IMR-90 (cell line): ENCODE measurements at regions not wholly inside any gene's neighbourhood (a gene's known extent, or its start where the extent isn't known, plus 50 kb on each side); places are given as distances from the start of the nearest gene placed in this dataset.

Experiments used
- ATAC-seq: fragments of 200-7000 bp; cut with Tn5 transposase; 2 replicates; pipeline ENCODE4 v1.9.1; 2020; ENCODE audit warnings: low read depth, mild to moderate bottlenecking, moderate library complexity
- BruUV-seq: library from RNA; stranded (reverse); fragments of 400-500 nt; replicated peaks from 2 replicates; lab custom pipeline; 2021; lab: Mats Ljungman, UMichigan
- CTCF ChIA-PET: fragments of 300-600 bp; formaldehyde crosslinking; extraction: SDS; loops from one replicate; lab custom pipeline; 2021; ENCODE audit warnings: antibody characterized with exemption; lab: Yijun Ruan, JAX
- POLR2A ChIA-PET: fragments of 300-600 bp; sonication (Branson Sonifier 250); formaldehyde crosslinking; loops from one replicate; lab custom pipeline; 2022; ENCODE audit warnings: antibody characterized with exemption; ENCODE audit not compliant: unreplicated experiment; lab: Charles Lee
- DNase-seq: peaks from one replicate; pipeline ENCODE4 v3.0.0; 2013
- H2AFZ ChIP-seq: replicated peaks from 2 replicates; pipeline ENCODE3; 2013; ENCODE audit warnings: low read length, mild to moderate bottlenecking; ENCODE audit not compliant: poor library complexity
- H2AK5ac ChIP-seq: 2 replicates; pipeline ENCODE4 v1.6.1; 2013; ENCODE audit warnings: low read depth, low read length, inconsistent platforms
- H2AK9ac ChIP-seq: replicated peaks from 2 replicates; pipeline ENCODE3; 2013; ENCODE audit warnings: mild to moderate bottlenecking, low read depth, low read length, moderate library complexity; ENCODE audit not compliant: poor library complexity
- H2BK120ac ChIP-seq: 2 replicates; pipeline ENCODE4 v1.6.1; 2013; ENCODE audit warnings: low read depth, low read length, inconsistent platforms
- H2BK15ac ChIP-seq: 3 replicates; pipeline ENCODE4 v1.6.1; 2013; ENCODE audit warnings: low read depth, low read length, inconsistent platforms
- H2BK20ac ChIP-seq: 2 replicates; pipeline ENCODE4 v1.6.1; 2013; ENCODE audit warnings: low read depth, mild to moderate bottlenecking, inconsistent platforms, low read length, moderate library complexity
- H2BK5ac ChIP-seq: 2 replicates; pipeline ENCODE4 v1.6.1; 2013; ENCODE audit warnings: mild to moderate bottlenecking, low read depth, low read length, inconsistent platforms; ENCODE audit not compliant: poor library complexity, severe bottlenecking
- H3K14ac ChIP-seq: replicated peaks from 2 replicates; pipeline ENCODE4 v1.6.1; 2013; ENCODE audit warnings: low read depth, low read length, inconsistent platforms
- H3K18ac ChIP-seq: 2 replicates; pipeline ENCODE4 v1.6.1; 2013; ENCODE audit warnings: low read depth, low read length, control low read depth
- H3K23ac ChIP-seq: 2 replicates; pipeline ENCODE4 v1.6.1; 2013; ENCODE audit warnings: low read depth, low read length, inconsistent platforms
- H3K27ac ChIP-seq: 2 replicates; pipeline ENCODE4 v1.5.1; 2013; ENCODE audit warnings: mild to moderate bottlenecking, control low read depth, low read length; ENCODE audit not compliant: insufficient read depth
- H3K27me3 ChIP-seq: 2 replicates; pipeline ENCODE4 v1.6.1; 2013; ENCODE audit warnings: low read length; ENCODE audit not compliant: control insufficient read depth, insufficient read depth
- H3K36me3 ChIP-seq: 2 replicates; pipeline ENCODE4 v1.6.1; 2013; ENCODE audit warnings: low read length, mixed read lengths; ENCODE audit not compliant: control insufficient read depth, insufficient read depth
- H3K4ac ChIP-seq: 2 replicates; pipeline ENCODE4 v1.6.1; 2013; ENCODE audit warnings: low read depth, low read length, inconsistent platforms
- H3K4me1 ChIP-seq: 2 replicates; pipeline ENCODE4 v1.6.1; 2013; ENCODE audit warnings: low read length, mixed read lengths; ENCODE audit not compliant: control insufficient read depth, insufficient read depth
- H3K4me2 ChIP-seq: 2 replicates; pipeline ENCODE4 v1.6.1; 2013; ENCODE audit warnings: low read depth, mild to moderate bottlenecking, control low read depth, low read length, moderate library complexity
- H3K4me3 ChIP-seq: 2 replicates; pipeline ENCODE4 v1.5.1; 2013; ENCODE audit warnings: low read depth, mild to moderate bottlenecking, control low read depth, low read length, moderate library complexity; ENCODE audit not compliant: insufficient read depth
- H3K56ac ChIP-seq: 2 replicates; pipeline ENCODE4 v1.6.1; 2013; ENCODE audit warnings: low read length, inconsistent platforms; ENCODE audit not compliant: insufficient read depth; ENCODE audit errors: extremely low read depth
- H3K79me1 ChIP-seq, 2 experiments: 2 replicates each; pipeline ENCODE4 v1.6.1; 2013; ENCODE audit warnings: low read length in 2 of 2, inconsistent platforms in 1 of 2, low read depth in 1 of 2
- H3K9ac ChIP-seq: 2 replicates; pipeline ENCODE4 v1.6.1; 2013; ENCODE audit warnings: low read depth, low read length, control low read depth
- H3K9me1 ChIP-seq: 2 replicates; pipeline ENCODE4 v1.6.1; 2013; ENCODE audit warnings: low read length, inconsistent platforms; ENCODE audit not compliant: insufficient read depth
- H3K9me3 ChIP-seq: 2 replicates; pipeline ENCODE4 v1.6.1; 2013; ENCODE audit warnings: low read length; ENCODE audit not compliant: control insufficient read depth, insufficient read depth
- H4K20me1 ChIP-seq: 2 replicates; pipeline ENCODE4 v1.6.1; 2013; ENCODE audit warnings: low read length, inconsistent platforms; ENCODE audit not compliant: insufficient read depth
- H4K5ac ChIP-seq: 2 replicates; pipeline ENCODE4 v1.6.1; 2013; ENCODE audit warnings: mild to moderate bottlenecking, low read depth, low read length, control low read depth
- H4K8ac ChIP-seq, 2 experiments: 2 replicates each; pipeline ENCODE4 v1.6.1; 2013; ENCODE audit warnings: low read depth in 2 of 2, low read length in 2 of 2, control low read depth in 1 of 2, inconsistent platforms in 1 of 2
- H4K91ac ChIP-seq: 2 replicates; pipeline ENCODE4 v1.6.1; 2013; ENCODE audit warnings: low read depth, low read length, inconsistent platforms; ENCODE audit not compliant: insufficient read depth
- CEBPB ChIP-seq: IDR thresholded peaks from 2 replicates; pipeline ENCODE4 v1.6.1; 2012; ENCODE audit warnings: low read depth, low read length, improper control_type of control experiment
- CHD1 ChIP-seq: IDR thresholded peaks from 2 replicates; pipeline ENCODE4 v1.6.1; 2012; ENCODE audit warnings: low read depth, low read length, improper control_type of control experiment
- CTCF ChIP-seq: conservative IDR thresholded peaks from 2 replicates; pipeline ENCODE4 v1.5.1; 2012; ENCODE audit warnings: mild to moderate bottlenecking, low read depth, low read length, improper control_type of control experiment
- ELK1 ChIP-seq: fragments of 150-350 bp; IDR thresholded peaks from 2 replicates; pipeline ENCODE4 v1.6.1; 2016; ENCODE audit warnings: low read depth, mild to moderate bottlenecking, low read length, moderate library complexity, borderline replicate concordance
- MAFK ChIP-seq: IDR thresholded peaks from 2 replicates; pipeline ENCODE4 v1.6.1; 2012; ENCODE audit warnings: low read depth, low read length, improper control_type of control experiment
- NFE2L2 ChIP-seq: fragments of 150-350 bp; IDR thresholded peaks from 2 replicates; pipeline ENCODE4 v1.6.1; 2016; ENCODE audit warnings: low read depth, mild to moderate bottlenecking, low read length
- POLR2A ChIP-seq: IDR thresholded peaks from 2 replicates; pipeline ENCODE4 v1.6.1; 2012; ENCODE audit warnings: mild to moderate bottlenecking, low read depth, low read length
- RAD21 ChIP-seq: IDR thresholded peaks from 2 replicates; pipeline ENCODE4 v1.6.1; 2012; ENCODE audit warnings: low read length, improper control_type of control experiment
- RCOR1 ChIP-seq: IDR thresholded peaks from 2 replicates; pipeline ENCODE4 v1.6.1; 2012; ENCODE audit warnings: mild to moderate bottlenecking, low read length, improper control_type of control experiment; ENCODE audit not compliant: insufficient replicate concordance
- RFX5 ChIP-seq: IDR thresholded peaks from 2 replicates; pipeline ENCODE4 v1.8.0; 2012; ENCODE audit warnings: low read depth, mild to moderate bottlenecking, low read length, moderate library complexity
- SMC3 ChIP-seq: fragments of 150-350 bp; IDR thresholded peaks from 2 replicates; pipeline ENCODE4 v1.6.1; 2016; ENCODE audit warnings: low read depth, mild to moderate bottlenecking, antibody characterized with exemption, low read length, moderate library complexity
- USF2 ChIP-seq: fragments of 150-350 bp; IDR thresholded peaks from 2 replicates; pipeline ENCODE4 v1.6.1; 2017; ENCODE audit warnings: mild to moderate bottlenecking, antibody characterized with exemption, low read length, low read depth
- WGBS, 2 experiments: methylation state at CpG; one replicate each; pipeline versions ENCODE4 v1.1.5 to v1.1.7; 2013; ENCODE audit warnings: missing lambda C conversion rate in 2 of 2; ENCODE audit not compliant: insufficient read length in 1 of 2; ENCODE audit errors: extremely low coverage in 2 of 2; 5-methylcytosine and 5-hydroxymethylcytosine counted together
- dilution Hi-C: fragments of 300-500 bp; cut with HindIII; formaldehyde crosslinking; loops from one replicate; pipeline ENCODE4 v1.14.3; 2018; ENCODE audit warnings: low sequenced_read_pairs; ENCODE audit not compliant: unreplicated experiment
- in situ Hi-C: fragments of 300-500 bp; cut with MboI; formaldehyde crosslinking; loops from 3 replicates; pipeline ENCODE4 v1.14.3; 2019; ENCODE audit warnings: low sequenced_read_pairs, inconsistent platforms, mixed read lengths
- intact Hi-C: fragments of 100-400 bp; cut with micrococcal nuclease; formaldehyde crosslinking; loops from 2 replicates; pipeline ENCODE4 v1.10.0; 2022

- Histone ChIP-seq H3K9me3 (peaks cover 8% of the 10 kb centered on the region), H2AK5ac (no peak overlapping the region), H3K4me3 (no peak overlapping the region), H4K20me1 (no peaks in the 10 kb centered on the region), H3K4ac (no peak overlapping the region), H2BK120ac (no peak overlapping the region), H2AK9ac (no peak overlapping the region), H2BK15ac (no peak overlapping the region), H3K36me3 (no peaks in the 10 kb centered on the region), H3K18ac (no peak overlapping the region), H3K14ac (no peak overlapping the region), H3K79me1 (no peaks in the 10 kb centered on the region), H2BK20ac (no peak overlapping the region), H3K23ac (no peak overlapping the region), H3K4me1 (no peaks in the 10 kb centered on the region), H4K5ac (no peak overlapping the region), H3K9ac (no peak overlapping the region), H3K27ac (no peak overlapping the region), H3K4me2 (no peak overlapping the region), H4K91ac (no peak overlapping the region), H3K9me1 (no peaks in the 10 kb centered on the region), H3K56ac (no peak overlapping the region), H2BK5ac (no peak overlapping the region), H2AFZ (no peak overlapping the region), H4K8ac (no peak overlapping the region), H3K27me3 (no peaks in the 10 kb centered on the region)
- WGBS, 2 experiments: no CpG with 5 or more reads among the region's 2 CpGs
- ChIA-PET POLR2A (no interaction called here), CTCF (no interaction called here)
- intact Hi-C loops: no loop called here
- no peak for ATAC-seq
- dilution Hi-C loops: no loop called here
- in situ Hi-C loops: no loop called here
- no TSS peak for BruUV-seq
- no peak for DNase-seq
- TF ChIP-seq NFE2L2 (no peak), CEBPB (no peak), USF2 (no peak), POLR2A (no peak), RCOR1 (no peak), RFX5 (no peak), MAFK (no peak), RAD21 (no peak), SMC3 (no peak), CTCF (no peak), ELK1 (no peak), CHD1 (no peak)
Observed at GRCh38 chr3:96354106-96354505, 460.3 kb upstream of the EPHA6 start.
